GM19238 (cell line): ENCODE measurements at regions not wholly inside any gene's neighbourhood (a gene's known extent, or its start where the extent isn't known, plus 50 kb on each side); places are given as distances from the start of the nearest gene placed in this dataset.

Experiments
- DNase-seq: peaks from one replicate; pipeline ENCODE4 v3.0.0; 2011; ENCODE audit warnings: low spot score; ENCODE audit not compliant: insufficient read length

GRCh38 chrX:20527558-20528011, 260.9 kb upstream of the RPS6KA3 start:
- no peak for DNase-seq

- DNase-seq, result no peak
Measured at GRCh38 chrX:20527041-20527440, 260.3 kb upstream of the RPS6KA3 start.

GRCh38 chrX:20523626-20524312, 257.1 kb upstream of the RPS6KA3 start:
- DNase-seq, result no peak

DNA sequence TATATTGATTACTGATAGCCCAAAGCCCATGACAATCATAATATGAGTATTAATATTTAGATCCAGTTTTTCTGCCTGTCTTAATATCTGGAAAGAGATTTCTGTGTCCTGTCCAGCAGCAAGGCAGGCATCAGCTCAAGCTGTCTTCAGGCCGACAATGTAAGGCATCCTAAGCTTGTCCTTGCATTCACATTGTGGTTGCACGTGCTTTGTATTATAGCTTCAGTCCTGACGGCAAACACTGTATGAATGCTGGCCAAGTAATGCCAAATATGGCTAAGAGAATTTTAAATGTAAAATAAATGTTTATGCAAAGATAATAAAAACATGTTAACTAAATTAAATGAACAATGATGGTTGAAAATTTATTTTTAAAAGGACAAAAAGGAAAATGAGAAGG, 255.7 kb upstream of the RPS6KA3 start:
- no peak for DNase-seq

GRCh38 chrX:20521222-20521621, 254.5 kb upstream of the RPS6KA3 start:
- no peak for DNase-seq

DNA sequence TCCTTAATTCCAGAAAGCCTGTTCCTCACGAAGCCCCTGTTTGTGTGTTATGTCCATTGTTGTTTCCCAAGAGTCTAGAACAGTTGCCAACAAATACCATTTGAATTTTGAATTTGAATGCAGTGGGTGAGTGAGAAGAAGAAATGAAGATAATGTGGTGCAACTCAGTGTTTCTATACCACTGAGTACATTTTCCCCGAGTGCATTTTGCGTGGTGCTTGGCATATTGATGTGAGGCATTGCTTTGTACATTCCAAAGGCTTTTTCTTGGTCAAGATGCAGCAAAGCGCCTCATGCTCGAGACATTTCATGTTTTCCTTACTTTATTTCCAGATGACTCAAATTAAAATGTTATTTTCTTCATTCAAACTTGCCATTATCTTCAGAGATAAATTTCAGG, 253.1 kb upstream of the RPS6KA3 start:
- no peak for DNase-seq

GRCh38 chrX:20519146-20519545, 252.4 kb upstream of the RPS6KA3 start:
- no peak for DNase-seq

DNA sequence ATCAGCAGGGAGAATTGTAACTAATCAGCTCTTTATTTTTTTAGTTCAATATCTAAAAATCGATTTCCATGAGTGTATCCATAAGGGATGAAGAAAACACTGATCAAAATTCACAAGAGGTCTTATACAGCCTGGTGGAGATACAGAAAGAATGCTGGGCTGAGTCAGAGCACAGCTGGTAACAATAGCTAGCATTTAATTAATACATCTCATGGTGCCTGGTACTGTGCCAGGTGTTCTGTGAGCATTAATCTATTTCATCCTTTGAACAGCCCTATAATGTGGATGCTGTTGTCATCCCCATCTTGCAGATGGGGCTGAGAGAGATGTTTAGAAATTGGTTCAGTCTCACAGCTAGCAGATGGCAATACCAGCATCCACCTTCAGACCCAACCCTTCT, 250.9 kb upstream of the RPS6KA3 start:
- DNase-seq, result no peak

DNA sequence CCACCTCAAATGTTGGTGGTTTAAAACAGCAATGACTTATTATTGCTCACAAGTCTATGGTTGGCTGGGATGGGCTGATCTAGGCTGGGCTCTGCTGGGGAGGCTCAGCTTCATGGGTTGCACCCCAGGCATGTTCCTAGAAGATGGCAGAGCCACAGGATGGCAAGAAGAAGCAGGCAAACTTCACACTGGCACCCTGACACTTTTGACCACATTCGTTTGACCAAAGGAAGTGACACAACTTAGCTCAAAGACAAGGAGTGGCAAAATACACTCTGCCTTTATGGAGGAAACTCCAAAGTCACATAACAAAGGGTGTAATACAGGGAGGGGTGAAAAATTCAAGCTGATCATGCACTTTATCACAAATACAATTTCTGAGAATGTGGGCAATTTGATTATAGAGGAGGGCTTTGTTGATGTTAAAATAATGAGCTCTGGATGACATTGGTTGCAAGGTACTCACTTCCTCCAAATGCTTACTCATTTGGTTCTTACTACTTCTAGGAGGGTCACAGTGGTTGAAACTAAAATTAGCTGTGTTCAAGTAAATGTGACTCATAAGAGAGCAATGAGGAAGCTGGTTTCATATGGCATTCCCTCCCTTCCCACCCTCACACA, 249.2 kb upstream of the RPS6KA3 start:
- DNase-seq, result no peak

GRCh38 chrX:20514358-20514757, 247.6 kb upstream of the RPS6KA3 start:
- no peak for DNase-seq

DNA sequence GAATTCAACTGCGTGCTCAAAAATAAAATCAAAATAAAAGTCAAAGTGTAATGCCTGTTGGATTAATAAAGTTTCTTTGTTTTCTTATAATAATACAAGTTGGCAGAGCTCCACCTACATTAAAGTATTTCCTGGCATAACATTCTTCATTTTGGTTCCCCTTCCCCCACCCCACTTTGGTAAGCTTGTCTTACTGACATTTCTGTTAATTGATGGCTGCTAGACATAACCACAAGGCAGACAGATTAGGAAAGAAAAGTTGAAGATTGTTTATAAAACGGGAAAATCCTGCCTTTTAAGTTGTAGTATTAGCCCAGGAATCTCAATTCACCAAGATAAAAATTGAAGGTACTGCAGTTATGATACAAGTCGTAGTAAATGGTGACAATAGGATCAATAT, 246.5 kb upstream of the RPS6KA3 start:
- DNase-seq, result no peak

DNA sequence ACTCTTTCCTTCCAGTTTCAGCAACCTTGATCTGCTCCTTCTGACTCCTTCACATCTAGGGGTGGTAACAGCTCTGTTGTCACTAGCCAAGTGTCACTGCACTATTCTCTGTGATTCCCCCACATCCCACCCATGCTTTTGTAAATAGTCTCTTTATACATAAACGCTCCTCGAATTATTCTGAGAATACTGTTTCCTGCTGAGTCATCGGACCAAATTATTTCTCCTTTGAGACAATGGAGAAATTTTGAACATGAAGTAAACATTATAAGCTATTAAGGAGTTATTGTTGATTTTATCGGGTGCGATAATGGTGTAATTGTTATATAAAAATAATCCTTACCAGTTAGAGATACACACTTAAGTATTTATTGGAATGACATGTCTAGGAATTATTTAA, 245.1 kb upstream of the RPS6KA3 start:
- DNase-seq, result no peak

DNA sequence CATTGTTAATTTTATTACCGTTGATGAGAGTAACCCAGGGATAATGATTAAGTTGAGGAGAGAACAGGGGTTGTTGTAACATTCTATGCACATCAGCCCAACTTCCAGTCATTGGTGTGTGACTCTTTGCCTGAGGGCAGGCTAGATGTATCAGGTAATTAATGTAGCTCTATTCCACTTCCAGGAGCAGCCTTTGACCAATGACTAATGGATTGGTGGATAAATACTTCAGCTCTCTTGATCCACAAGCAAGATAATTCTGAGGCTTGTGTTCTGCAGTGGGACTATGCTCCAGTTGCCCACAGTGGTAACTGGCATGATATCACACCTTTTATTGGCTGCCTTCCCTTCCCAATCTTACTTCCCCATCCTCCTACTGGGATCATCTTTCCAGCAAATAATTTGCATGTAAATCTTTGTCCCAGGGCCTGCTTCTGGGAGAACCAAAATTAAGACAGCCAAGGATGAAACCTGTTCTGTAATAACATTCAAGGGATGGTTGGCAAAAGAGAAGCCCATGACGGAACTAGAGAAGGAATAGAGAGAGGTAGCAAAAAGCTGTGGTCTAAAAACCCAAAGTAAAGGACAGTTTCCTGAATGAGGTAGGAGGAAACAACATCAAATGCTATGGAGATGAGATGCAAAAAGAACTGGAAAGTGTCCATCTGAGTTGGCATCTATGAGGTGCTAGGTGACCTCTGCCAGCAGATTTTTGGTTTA, 241.4 kb upstream of the RPS6KA3 start:
- DNase-seq, result no peak

DNA sequence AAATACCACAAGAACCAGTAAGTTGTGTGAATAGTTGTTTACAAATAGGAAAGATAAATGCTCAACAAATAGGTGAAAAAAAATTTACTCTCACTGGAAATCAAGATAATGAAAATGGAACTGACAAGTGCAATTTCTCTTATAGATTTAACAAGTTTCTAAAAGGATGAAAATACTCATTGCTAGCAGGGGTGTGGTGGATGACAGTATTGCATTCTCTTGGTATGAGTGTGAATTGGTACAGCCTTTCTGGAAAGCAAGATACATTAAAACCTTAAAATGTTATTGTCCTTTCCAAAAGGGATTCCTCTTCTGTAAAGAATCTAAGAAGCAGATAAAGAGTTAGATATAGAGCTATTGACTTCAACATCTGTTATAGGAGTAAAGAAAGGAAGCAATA, 240.0 kb upstream of the RPS6KA3 start:
- no peak for DNase-seq

DNA sequence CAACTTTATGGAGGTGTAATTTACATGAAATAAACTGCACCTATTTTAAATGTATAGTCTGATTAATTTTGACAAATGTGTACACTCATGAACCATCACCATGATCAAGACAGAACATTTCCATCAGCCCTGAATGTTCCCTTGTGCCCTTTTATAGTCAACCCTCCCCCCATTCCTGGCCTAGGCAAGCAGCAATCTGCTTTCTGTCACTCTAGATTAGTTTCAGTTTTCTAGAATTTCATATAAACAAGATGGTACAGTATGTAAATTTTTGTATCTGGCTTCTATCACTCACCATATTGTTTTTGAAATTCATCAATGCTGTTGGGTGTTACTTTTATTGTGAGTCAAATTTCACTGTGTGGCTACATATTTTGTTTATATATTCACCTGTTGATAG, 234.2 kb upstream of the RPS6KA3 start:
- DNase-seq, result no peak

DNA sequence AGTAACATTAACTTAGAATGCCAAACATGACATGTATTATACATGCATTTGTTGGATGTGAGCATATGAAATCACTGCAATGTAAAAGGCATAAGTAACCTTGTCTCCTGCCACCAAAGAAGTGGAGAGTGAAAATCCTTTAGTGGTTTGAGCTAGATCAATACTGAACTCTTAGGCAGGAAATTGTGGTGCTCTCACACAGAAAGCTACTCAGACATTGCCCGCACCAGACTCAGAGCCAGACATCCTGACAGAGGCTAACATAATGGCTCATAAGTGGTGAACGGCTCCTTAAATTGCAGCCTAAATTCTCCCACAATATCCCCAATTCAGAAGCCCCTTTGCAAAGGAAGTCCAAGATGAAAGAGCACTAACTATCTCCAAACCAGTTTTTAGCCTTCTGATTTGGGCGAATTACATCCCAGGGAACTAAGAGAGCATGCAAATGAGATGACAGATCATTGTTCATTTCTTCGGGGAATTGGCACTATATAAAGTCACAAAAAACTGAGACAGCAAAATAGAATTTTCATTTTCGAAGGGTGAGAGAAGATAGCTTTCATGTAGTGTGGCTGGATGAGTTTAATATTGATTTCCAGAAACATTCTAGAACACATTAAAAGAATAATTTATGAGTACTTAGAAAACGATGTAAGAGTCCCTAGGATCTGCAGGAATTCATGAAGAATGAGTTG, 233.6 kb upstream of the RPS6KA3 start:
- DNase-seq, result no peak

GRCh38 chrX:20499763-20500162, 233.1 kb upstream of the RPS6KA3 start:
- no peak for DNase-seq

- no peak for DNase-seq
Measured at GRCh38 chrX:20498851-20499635, 232.3 kb upstream of the RPS6KA3 start.

DNA sequence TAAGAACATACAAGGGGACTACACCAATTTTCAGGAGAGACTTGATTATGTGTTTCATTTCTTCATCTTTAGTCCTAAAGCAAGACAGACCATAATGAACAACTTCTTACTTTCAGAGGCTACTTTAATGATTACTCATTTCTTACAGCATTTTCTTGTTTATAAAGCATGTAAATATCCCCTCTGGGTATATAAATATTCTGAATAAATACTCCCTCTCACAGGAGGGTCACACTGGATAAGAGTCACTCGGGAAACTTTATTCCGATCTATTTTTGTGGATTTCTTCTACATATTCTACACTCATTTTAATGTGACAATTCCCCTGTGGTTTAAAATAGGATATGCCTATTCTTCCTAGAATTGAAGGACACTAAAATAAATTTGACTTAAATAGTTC, 228.9 kb upstream of the RPS6KA3 start:
- no peak for DNase-seq

GRCh38 chrX:20488473-20488872, 221.8 kb upstream of the RPS6KA3 start:
- no peak for DNase-seq

DNA sequence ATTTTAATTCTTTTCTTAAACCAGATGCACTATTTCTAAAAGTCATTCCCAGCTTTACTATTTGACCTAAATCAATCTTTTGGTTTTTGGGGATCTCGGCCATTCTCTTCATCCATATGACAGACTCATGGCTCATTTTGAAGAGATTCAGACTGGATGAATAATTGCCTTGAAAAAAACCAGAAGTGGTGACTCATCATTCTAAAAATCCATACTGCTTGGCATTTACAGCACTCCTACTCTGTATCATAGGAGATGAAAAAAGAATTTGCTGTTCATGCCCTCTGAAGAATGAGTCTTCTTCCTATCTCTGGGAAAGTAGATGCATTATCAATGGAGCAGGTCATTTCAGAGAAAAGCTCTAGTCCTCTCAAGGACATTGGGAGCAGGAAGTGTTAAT, 220.5 kb upstream of the RPS6KA3 start:
- DNase-seq, result no peak
